ENCODE measurements at regions not wholly inside any gene's neighbourhood (a gene's known extent, or its start where the extent isn't known, plus 50 kb on each side); places are given as distances from the start of the nearest gene placed in this dataset.
"Not testable (repeated sequence)": the region's sequence is repeated elsewhere in the genome, so short reads cannot be mapped to it uniquely, and the experiment has no call there.

DNA sequence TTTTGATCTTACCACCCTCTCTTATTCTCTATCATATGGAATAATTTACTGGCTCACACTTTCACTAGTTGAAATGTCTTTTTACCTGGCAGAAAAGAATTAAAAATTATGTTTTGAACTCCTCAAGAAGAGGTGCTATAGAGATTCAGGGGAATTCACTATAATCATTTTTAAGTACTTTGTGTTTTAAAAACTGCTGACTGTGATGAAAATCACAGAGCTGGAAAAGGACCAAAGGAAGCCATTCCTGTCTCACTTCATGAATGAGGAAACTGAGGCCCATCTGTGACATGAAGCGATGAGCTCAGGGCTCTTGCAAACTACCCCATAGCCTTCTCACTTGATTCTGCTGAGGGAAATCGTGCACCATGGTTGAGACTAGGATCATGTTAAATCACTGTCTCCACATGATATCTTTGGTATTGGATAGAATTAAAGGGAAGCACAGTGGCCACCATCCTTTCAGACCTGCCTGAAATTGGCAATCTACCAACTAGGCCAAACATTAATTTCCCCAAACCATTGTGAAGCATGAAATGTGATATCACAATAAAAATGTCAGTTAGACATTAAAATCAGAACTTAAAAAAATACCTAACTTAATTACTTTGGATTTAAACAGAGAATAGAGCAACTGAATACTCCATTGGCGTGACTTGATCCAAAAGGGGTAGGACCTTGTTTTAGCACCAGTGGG, 141.0 kb downstream of the FZD1 start:
- Histone ChIP-seq H3K36me3 (no peaks in the 10 kb centered on the region), H3K4me3 (no peak overlapping the region), H3K4me1 (no peaks in the 10 kb centered on the region), H3K9me3 (replicated peaks) (peaks cover 14% of the 10 kb centered on the region), H3K27ac (replicated peaks) (no peak overlapping the region), H3K27me3 (ENCODE audit: low read depth) (no peaks in the 10 kb centered on the region)
- TF ChIP-seq, protein P1, sequence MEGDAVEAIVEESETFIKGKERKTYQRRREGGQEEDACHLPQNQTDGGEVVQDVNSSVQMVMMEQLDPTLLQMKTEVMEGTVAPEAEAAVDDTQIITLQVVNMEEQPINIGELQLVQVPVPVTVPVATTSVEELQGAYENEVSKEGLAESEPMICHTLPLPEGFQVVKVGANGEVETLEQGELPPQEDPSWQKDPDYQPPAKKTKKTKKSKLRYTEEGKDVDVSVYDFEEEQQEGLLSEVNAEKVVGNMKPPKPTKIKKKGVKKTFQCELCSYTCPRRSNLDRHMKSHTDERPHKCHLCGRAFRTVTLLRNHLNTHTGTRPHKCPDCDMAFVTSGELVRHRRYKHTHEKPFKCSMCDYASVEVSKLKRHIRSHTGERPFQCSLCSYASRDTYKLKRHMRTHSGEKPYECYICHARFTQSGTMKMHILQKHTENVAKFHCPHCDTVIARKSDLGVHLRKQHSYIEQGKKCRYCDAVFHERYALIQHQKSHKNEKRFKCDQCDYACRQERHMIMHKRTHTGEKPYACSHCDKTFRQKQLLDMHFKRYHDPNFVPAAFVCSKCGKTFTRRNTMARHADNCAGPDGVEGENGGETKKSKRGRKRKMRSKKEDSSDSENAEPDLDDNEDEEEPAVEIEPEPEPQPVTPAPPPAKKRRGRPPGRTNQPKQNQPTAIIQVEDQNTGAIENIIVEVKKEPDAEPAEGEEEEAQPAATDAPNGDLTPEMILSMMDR (IDR thresholded peaks at IDR 0.05; ENCODE audit: borderline replicate concordance): no peak
- no peak for DNase-seq
- intact Hi-C loops (cut with micrococcal nuclease): no loop called here

- H3K36me3 ChIP-seq; H3K4me1 ChIP-seq; H3K27me3 ChIP-seq (ENCODE audit: low read depth); intact Hi-C loops (cut with micrococcal nuclease); DNase-seq; H3K27ac ChIP-seq (replicated peaks); H3K4me3 ChIP-seq: not testable (repeated sequence)
- H3K9me3 ChIP-seq (replicated peaks): peaks cover 14% of the 10 kb centered on the region
Measured at GRCh38 chr7:91405873-91406272, 141.6 kb downstream of the FZD1 start.

DNA sequence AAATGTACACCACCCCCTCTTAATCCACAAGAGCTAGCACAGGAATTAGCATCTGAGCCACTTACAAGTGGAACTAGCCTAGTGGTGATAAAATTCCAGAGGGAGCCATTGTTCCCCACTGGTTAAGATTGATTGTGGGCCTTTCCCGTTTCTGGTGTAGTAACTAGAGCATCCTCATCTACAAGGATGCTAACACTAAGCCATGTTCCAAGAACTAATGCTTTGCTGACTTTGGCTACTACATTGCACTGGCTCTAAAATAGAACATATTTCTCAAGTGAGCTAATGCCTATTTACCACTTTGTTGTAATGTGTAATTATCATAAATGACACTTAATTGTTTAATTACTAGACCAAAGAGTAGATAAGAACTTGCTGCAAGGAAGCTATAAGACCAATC, 143.7 kb downstream of the FZD1 start:
- Histone ChIP-seq H3K27me3 (ENCODE audit: low read depth) (no peaks in the 10 kb centered on the region), H3K4me3 (no peak overlapping the region), H3K9me3 (replicated peaks) (peaks cover under 1% of the 10 kb centered on the region), H3K27ac (replicated peaks) (no peak overlapping the region), H3K4me1 (no peaks in the 10 kb centered on the region), H3K36me3 (no peaks in the 10 kb centered on the region)
- DNase-seq: no peak
- intact Hi-C loops (cut with micrococcal nuclease): no loop called here
- TF ChIP-seq, protein P1 (IDR thresholded peaks at IDR 0.05; ENCODE audit: borderline replicate concordance): no peak

DNA sequence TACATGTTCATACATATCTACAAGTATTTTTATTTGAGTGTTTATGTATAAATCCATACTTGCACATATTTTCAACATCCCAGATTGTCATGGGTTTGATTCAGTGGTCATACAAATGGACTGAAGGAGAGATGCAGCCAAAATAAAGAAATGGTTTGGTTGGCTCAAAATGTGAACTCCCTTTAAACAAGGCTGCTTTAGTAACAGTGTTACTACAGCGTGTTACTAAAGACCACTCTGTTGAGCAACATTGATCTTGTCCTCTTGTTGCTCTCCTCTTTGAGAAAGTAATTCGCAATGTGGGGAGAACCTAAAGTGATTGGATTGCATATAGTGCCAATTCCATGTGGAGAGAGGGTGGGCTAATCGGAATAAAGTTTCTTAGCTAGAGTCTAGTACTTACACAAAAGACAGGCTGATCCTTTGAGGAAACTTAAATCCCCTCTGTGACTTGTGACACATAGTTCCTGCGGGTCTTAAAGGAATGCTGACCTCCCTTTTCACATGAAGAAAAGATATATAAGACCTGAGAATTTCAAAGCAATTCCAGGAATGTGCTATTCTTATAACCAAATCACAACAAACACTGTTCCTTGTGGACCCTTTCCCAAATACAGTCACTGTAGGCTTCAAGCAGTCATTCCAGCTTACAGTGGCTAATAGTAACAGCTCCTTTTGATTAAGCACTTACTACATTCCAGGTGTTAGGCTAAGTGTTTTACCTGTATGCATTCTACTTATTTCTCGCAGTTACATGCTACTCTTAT, 144.3 kb downstream of the FZD1 start:
- Histone ChIP-seq H3K9me3 (replicated peaks) (no peaks in the 10 kb centered on the region), H3K27ac (replicated peaks) (no peak overlapping the region), H3K4me1 (no peaks in the 10 kb centered on the region), H3K27me3 (ENCODE audit: low read depth) (no peaks in the 10 kb centered on the region), H3K36me3 (no peaks in the 10 kb centered on the region), H3K4me3 (no peak overlapping the region)
- intact Hi-C loops (cut with micrococcal nuclease): no loop called here
- TF ChIP-seq, protein P1 (IDR thresholded peaks at IDR 0.05; ENCODE audit: borderline replicate concordance): no peak
- DNase-seq: no peak

- H3K4me3 ChIP-seq: no peak overlapping the region
- intact Hi-C loops (cut with micrococcal nuclease): no loop called here
Measured at GRCh38 chr7:91411060-91411459, 146.8 kb downstream of the FZD1 start.

More at GRCh38 chr7:91411060-91411459, 146.8 kb downstream of the FZD1 start:
- TF ChIP-seq, protein P1 (IDR thresholded peaks at IDR 0.05; ENCODE audit: borderline replicate concordance): no peak
- no peaks in the 10 kb centered on the region for H3K4me1 ChIP-seq
- H3K27me3 ChIP-seq (ENCODE audit: low read depth): no peaks in the 10 kb centered on the region
- DNase-seq: no peak
- H3K27ac ChIP-seq (replicated peaks): no peak overlapping the region
- H3K36me3 ChIP-seq: no peaks in the 10 kb centered on the region
- H3K9me3 ChIP-seq (replicated peaks): no peaks in the 10 kb centered on the region
